GM23248 (cell line): ENCODE measurements at regions not wholly inside any gene's neighbourhood (a gene's known extent, or its start where the extent isn't known, plus 50 kb on each side); places are given as distances from the start of the nearest gene placed in this dataset.

Experiments
- DNase-seq: peaks from one replicate; pipeline ENCODE4 v3.0.0-alpha.2; 2015
- H2AFZ ChIP-seq: fragments of 200-600 bp; sonication (generic); 2 replicates; pipeline ENCODE4 v1.6.1; 2016; ENCODE audit warnings: antibody characterized with exemption
- H3F3A ChIP-seq: fragments of 200-600 bp; sonication (generic); 2 replicates; pipeline ENCODE4 v1.6.1; 2016; ENCODE audit warnings: mild to moderate bottlenecking, antibody characterized with exemption, mixed run types; ENCODE audit not compliant: insufficient read depth
- H3K27ac ChIP-seq: fragments of 200-600 bp; sonication (generic); 2 replicates; pipeline ENCODE4 v1.5.1; 2016; ENCODE audit warnings: mild to moderate bottlenecking
- H3K27me3 ChIP-seq: fragments of 200-600 bp; sonication (generic); replicated peaks from 2 replicates; pipeline ENCODE4 v1.6.1; 2016; ENCODE audit warnings: mild to moderate bottlenecking; ENCODE audit not compliant: insufficient read depth
- H3K36me3 ChIP-seq: fragments of 200-600 bp; sonication (generic); 2 replicates; pipeline ENCODE4 v1.6.1; 2016; ENCODE audit warnings: low read depth, mild to moderate bottlenecking
- H3K4me1 ChIP-seq: fragments of 200-600 bp; sonication (generic); 2 replicates; pipeline ENCODE4 v1.6.1; 2016; ENCODE audit warnings: mild to moderate bottlenecking; ENCODE audit not compliant: insufficient read depth
- H3K4me2 ChIP-seq: fragments of 200-600 bp; sonication (generic); one replicate; pipeline ENCODE4 v1.6.1; 2016; ENCODE audit warnings: mild to moderate bottlenecking; ENCODE audit not compliant: unreplicated experiment
- H3K4me3 ChIP-seq: fragments of 200-600 bp; sonication (generic); 2 replicates; pipeline ENCODE4 v1.5.1; 2016; ENCODE audit warnings: mild to moderate bottlenecking
- H3K79me2 ChIP-seq: fragments of 200-600 bp; sonication (generic); 2 replicates; pipeline ENCODE4 v1.6.1; 2016; ENCODE audit warnings: mild to moderate bottlenecking; ENCODE audit not compliant: insufficient read depth
- H3K9ac ChIP-seq: fragments of 200-600 bp; sonication (generic); 2 replicates; pipeline ENCODE4 v1.6.1; 2016; ENCODE audit warnings: mild to moderate bottlenecking
- H3K9me2 ChIP-seq: fragments of 200-600 bp; sonication (generic); 2 replicates; pipeline ENCODE4 v1.6.1; 2016; ENCODE audit warnings: mixed run types, mild to moderate bottlenecking, moderate library complexity; ENCODE audit not compliant: insufficient read depth
- H3K9me3 ChIP-seq: fragments of 200-600 bp; sonication (generic); one replicate; pipeline ENCODE4 v1.6.1; 2017; ENCODE audit warnings: low read depth
- H4K20me1 ChIP-seq: fragments of 200-600 bp; sonication (generic); 2 replicates; pipeline ENCODE4 v1.6.0; 2016; ENCODE audit not compliant: insufficient read depth
- EZH2 ChIP-seq: fragments of 200-600 bp; sonication (generic); IDR thresholded peaks from 2 replicates; pipeline ENCODE4 v1.6.1; 2018; ENCODE audit warnings: antibody characterized with exemption, mild to moderate bottlenecking; ENCODE audit not compliant: insufficient read depth, poor library complexity, severe bottlenecking
- EZH2phosphoT487 ChIP-seq: fragments of 200-600 bp; sonication (generic); IDR thresholded peaks from 2 replicates; pipeline ENCODE4 v1.6.1; 2018; ENCODE audit warnings: antibody characterized with exemption, moderate library complexity, mild to moderate bottlenecking, low read depth; ENCODE audit not compliant: insufficient read depth
- WGBS, 2 experiments: methylation state at CpG; one replicate each; pipeline ENCODE4 v1.1.6; 2015 to 2017; ENCODE audit warnings: low lambda C conversion rate in 2 of 2, low coverage in 1 of 2; ENCODE audit errors: missing lambda C conversion rate in 2 of 2; 5-methylcytosine and 5-hydroxymethylcytosine counted together
- in situ Hi-C: fragments of 300-500 bp; cut with MboI; formaldehyde crosslinking; loops from 2 replicates; pipeline ENCODE4 v1.15.0; 2020

GRCh38 chr4:24643774-24644520, 59.6 kb upstream of the DHX15 start:
- H3K27ac ChIP-seq, result no peak overlapping the region
- WGBS, 2 experiments, result 69 to 77% methylated on average over 7 to 8 of the region's 8 CpGs
- no peaks in the 10 kb centered on the region for H3K27me3 ChIP-seq
- DNase-seq, result peak; percentile 13
- H3K4me3 ChIP-seq, result no peak overlapping the region
- TF ChIP-seq EZH2phosphoT487, result no peak
- TF ChIP-seq EZH2, result no peak
- H3K4me2 ChIP-seq, result peak overlapping the region; percentile 7
- no peaks in the 10 kb centered on the region for H3K9me2 ChIP-seq
- no peaks in the 10 kb centered on the region for H3K36me3 ChIP-seq
- H4K20me1 ChIP-seq, result no peaks in the 10 kb centered on the region
- H2AFZ ChIP-seq, result no peak overlapping the region
- no peaks in the 10 kb centered on the region for H3F3A ChIP-seq
- H3K79me2 ChIP-seq, result no peaks in the 10 kb centered on the region
- in situ Hi-C loops, result no loop called here
- no peaks in the 10 kb centered on the region for H3K9me3 ChIP-seq
- no peak overlapping the region for H3K9ac ChIP-seq
- peaks cover 15% of the 10 kb centered on the region for H3K4me1 ChIP-seq

DNA sequence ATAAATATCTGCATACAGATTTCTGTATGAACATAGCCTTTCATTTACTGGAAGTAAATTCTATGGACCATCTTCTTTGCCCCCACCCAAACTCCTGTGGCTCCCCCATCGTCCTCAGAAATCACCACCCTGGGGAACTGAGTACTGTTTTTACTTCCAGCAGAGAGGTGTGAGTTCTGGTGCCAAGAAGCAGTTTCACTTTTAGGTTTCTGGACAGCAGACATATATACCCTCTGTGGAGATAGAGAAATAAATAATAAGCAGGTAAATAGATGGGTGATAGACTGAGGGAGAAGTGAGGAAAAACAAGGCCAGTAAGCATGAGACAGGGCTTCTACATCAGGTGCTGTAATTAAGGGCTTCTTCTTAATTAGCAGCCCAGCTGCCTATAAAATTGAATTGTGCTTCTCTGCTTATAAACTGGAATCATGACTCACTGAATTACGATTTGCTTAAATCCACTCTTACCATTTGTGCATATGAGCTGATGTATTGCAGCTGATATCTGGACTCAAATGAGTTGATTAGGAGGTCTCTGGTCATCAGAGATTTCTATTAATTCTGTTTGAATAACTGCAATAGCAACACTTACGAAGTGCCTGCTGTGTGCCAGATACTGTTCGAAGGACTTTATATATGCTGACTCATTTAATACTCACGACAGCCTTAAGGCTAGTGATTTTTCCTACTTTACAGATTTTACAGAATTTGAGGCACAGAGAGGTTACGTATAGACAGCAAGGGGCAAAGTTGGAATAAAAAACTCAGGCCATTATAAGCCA, 60.8 kb upstream of the DHX15 start:
- no peak overlapping the region for H2AFZ ChIP-seq

GRCh38 chr4:24645765-24646550, 61.6 kb upstream of the DHX15 start:
- Histone ChIP-seq H3K4me2 (no peak overlapping the region), H3K79me2 (no peaks in the 10 kb centered on the region), H3K9me2 (no peaks in the 10 kb centered on the region), H4K20me1 (no peaks in the 10 kb centered on the region), H3K9me3 (no peaks in the 10 kb centered on the region), H3K27ac (no peak overlapping the region), H3K27me3 (no peaks in the 10 kb centered on the region), H3F3A (no peaks in the 10 kb centered on the region), H3K36me3 (no peaks in the 10 kb centered on the region), H3K4me1 (peaks cover 15% of the 10 kb centered on the region), H3K9ac (no peak overlapping the region), H2AFZ (no peak overlapping the region), H3K4me3 (no peak overlapping the region)
- DNase-seq, result no peak
- in situ Hi-C loops, result no loop called here
- WGBS, 2 experiments, result 48 to 57% methylated on average over 4 of the region's 4 CpGs
- TF ChIP-seq EZH2 (no peak), EZH2phosphoT487 (no peak)

More for the DNA sequence above, 60.8 kb upstream of the DHX15 start:
- Histone ChIP-seq H3F3A (no peaks in the 10 kb centered on the region), H3K36me3 (no peaks in the 10 kb centered on the region), H3K4me3 (no peak overlapping the region), H3K27me3 (no peaks in the 10 kb centered on the region), H3K9me2 (no peaks in the 10 kb centered on the region), H3K4me1 (peaks cover 15% of the 10 kb centered on the region), H3K4me2 (no peak overlapping the region), H3K27ac (no peak overlapping the region), H3K9ac (no peak overlapping the region), H4K20me1 (no peaks in the 10 kb centered on the region), H3K79me2 (no peaks in the 10 kb centered on the region), H3K9me3 (no peaks in the 10 kb centered on the region)
- no peak for DNase-seq
- TF ChIP-seq EZH2phosphoT487, result no peak
- no peak for TF ChIP-seq EZH2
- WGBS, 2 experiments, result 70 to 76% methylated on average over 6 of the region's 6 CpGs
- in situ Hi-C loops, result no loop called here

GRCh38 chr4:24646798-24647460, 62.6 kb upstream of the DHX15 start:
- Histone ChIP-seq H3F3A (no peaks in the 10 kb centered on the region), H3K9me2 (no peaks in the 10 kb centered on the region), H3K9me3 (no peaks in the 10 kb centered on the region), H4K20me1 (no peaks in the 10 kb centered on the region), H3K4me2 (no peak overlapping the region), H3K9ac (no peak overlapping the region), H3K36me3 (no peaks in the 10 kb centered on the region), H3K27me3 (no peaks in the 10 kb centered on the region), H3K79me2 (no peaks in the 10 kb centered on the region), H3K27ac (no peak overlapping the region), H3K4me3 (no peak overlapping the region), H3K4me1 (peaks cover 15% of the 10 kb centered on the region), H2AFZ (no peak overlapping the region)
- in situ Hi-C loops, result no loop called here
- TF ChIP-seq EZH2 (no peak), EZH2phosphoT487 (no peak)
- no peak for DNase-seq
- 64 to 77% methylated on average over 5 of the region's 5 CpGs for WGBS, 2 experiments
